ENCODE measurements at regions not wholly inside any gene's neighbourhood (a gene's known extent, or its start where the extent isn't known, plus 50 kb on each side); places are given as distances from the start of the nearest gene placed in this dataset.
"Not testable (repeated sequence)": the region's sequence is repeated elsewhere in the genome, so short reads cannot be mapped to it uniquely, and the experiment has no call there.

- H3K27me3 Mint-ChIP-seq (ENCODE audit: insufficient read depth, unreplicated experiment), result no peaks in the 10 kb centered on the region
- no peak overlapping the region for H3K27ac Mint-ChIP-seq (ENCODE audit: low read depth, unreplicated experiment)
- no peaks in the 10 kb centered on the region for H3K4me1 Mint-ChIP-seq (ENCODE audit: insufficient read depth, unreplicated experiment)
- H3K9me3 Mint-ChIP-seq (ENCODE audit: unreplicated experiment), result no peaks in the 10 kb centered on the region
- TF ChIP-seq, protein P1, sequence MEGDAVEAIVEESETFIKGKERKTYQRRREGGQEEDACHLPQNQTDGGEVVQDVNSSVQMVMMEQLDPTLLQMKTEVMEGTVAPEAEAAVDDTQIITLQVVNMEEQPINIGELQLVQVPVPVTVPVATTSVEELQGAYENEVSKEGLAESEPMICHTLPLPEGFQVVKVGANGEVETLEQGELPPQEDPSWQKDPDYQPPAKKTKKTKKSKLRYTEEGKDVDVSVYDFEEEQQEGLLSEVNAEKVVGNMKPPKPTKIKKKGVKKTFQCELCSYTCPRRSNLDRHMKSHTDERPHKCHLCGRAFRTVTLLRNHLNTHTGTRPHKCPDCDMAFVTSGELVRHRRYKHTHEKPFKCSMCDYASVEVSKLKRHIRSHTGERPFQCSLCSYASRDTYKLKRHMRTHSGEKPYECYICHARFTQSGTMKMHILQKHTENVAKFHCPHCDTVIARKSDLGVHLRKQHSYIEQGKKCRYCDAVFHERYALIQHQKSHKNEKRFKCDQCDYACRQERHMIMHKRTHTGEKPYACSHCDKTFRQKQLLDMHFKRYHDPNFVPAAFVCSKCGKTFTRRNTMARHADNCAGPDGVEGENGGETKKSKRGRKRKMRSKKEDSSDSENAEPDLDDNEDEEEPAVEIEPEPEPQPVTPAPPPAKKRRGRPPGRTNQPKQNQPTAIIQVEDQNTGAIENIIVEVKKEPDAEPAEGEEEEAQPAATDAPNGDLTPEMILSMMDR (IDR thresholded peaks at IDR 0.05; ENCODE audit: unreplicated experiment), result no peak
- BruUV-seq (replicated peaks), result no TSS peak
- CTCF ChIA-PET, result interaction anchor here (0.6 to 2.0 kb wide), 3 partner anchors 13 to 84 kb away, joined by 3 to 14 read pairs (median 3); no protein-coding TSS in a partner anchor
- intact Hi-C loops (cut with micrococcal nuclease), result no loop called here
- POLR2A ChIA-PET, result no interaction called here
- H3K4me3 Mint-ChIP-seq (ENCODE audit: unreplicated experiment), result no peak overlapping the region
- no peaks in the 10 kb centered on the region for H3K36me3 Mint-ChIP-seq (ENCODE audit: insufficient read depth, unreplicated experiment)
- DNase-seq (ENCODE audit: unreplicated experiment), result no peak
Measured at GRCh38 chr3:184455991-184456390, 76.1 kb downstream of the CHRD start.

DNA sequence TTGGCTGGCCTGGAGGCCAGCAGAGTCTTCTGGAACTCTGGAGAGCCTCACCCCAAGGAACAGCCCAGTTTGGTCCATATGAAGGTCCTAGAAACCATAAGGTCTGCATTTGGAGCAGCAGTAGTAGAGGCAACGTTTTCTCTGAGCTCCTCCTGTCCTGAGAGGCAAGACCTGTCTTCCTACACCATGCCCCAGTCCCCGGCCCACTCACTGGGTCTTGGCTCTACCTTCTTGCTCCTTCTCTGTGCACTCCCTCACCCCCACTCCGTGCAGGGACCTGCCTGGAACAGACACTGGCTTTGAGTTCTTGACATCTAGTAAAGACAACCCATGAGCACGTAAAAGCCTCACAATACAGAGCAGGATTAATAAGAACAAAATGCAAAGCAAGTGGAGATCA, 76.6 kb downstream of the CHRD start:
- Mint-ChIP-seq H3K27ac (ENCODE audit: low read depth, unreplicated experiment) (no peak overlapping the region), H3K9me3 (ENCODE audit: unreplicated experiment) (no peaks in the 10 kb centered on the region), H3K4me3 (ENCODE audit: unreplicated experiment) (no peak overlapping the region), H3K27me3 (ENCODE audit: insufficient read depth, unreplicated experiment) (no peaks in the 10 kb centered on the region), H3K36me3 (ENCODE audit: insufficient read depth, unreplicated experiment) (no peaks in the 10 kb centered on the region), H3K4me1 (ENCODE audit: insufficient read depth, unreplicated experiment) (no peaks in the 10 kb centered on the region)
- intact Hi-C loops (cut with micrococcal nuclease), result no loop called here
- TF ChIP-seq, protein P1 (IDR thresholded peaks at IDR 0.05; ENCODE audit: unreplicated experiment), result no peak
- ChIA-PET POLR2A (no interaction called here), CTCF (interaction anchor here (2.0 kb wide), 1 partner anchor 12 kb away, joined by 14 read pairs; no protein-coding TSS in a partner anchor)
- no TSS peak for BruUV-seq (replicated peaks)
- no peak for DNase-seq (ENCODE audit: unreplicated experiment)

GRCh38 chr3:184457329-184457728, 77.5 kb downstream of the CHRD start:
- no peaks in the 10 kb centered on the region for H3K36me3 Mint-ChIP-seq (ENCODE audit: insufficient read depth, unreplicated experiment)
- ChIA-PET CTCF (interaction anchor here (2.0 kb wide), 1 partner anchor 11 kb away, joined by 14 read pairs; no protein-coding TSS in a partner anchor), POLR2A (no interaction called here)
- no peaks in the 10 kb centered on the region for H3K4me1 Mint-ChIP-seq (ENCODE audit: insufficient read depth, unreplicated experiment)
- no peak for DNase-seq (ENCODE audit: unreplicated experiment)
- no peaks in the 10 kb centered on the region for H3K9me3 Mint-ChIP-seq (ENCODE audit: unreplicated experiment)
- H3K4me3 Mint-ChIP-seq (ENCODE audit: unreplicated experiment), result no peak overlapping the region
- intact Hi-C loops (cut with micrococcal nuclease), result no loop called here
- no peaks in the 10 kb centered on the region for H3K27me3 Mint-ChIP-seq (ENCODE audit: insufficient read depth, unreplicated experiment)
- TF ChIP-seq, protein P1 (IDR thresholded peaks at IDR 0.05; ENCODE audit: unreplicated experiment), result no peak
- no peak overlapping the region for H3K27ac Mint-ChIP-seq (ENCODE audit: low read depth, unreplicated experiment)
- BruUV-seq (replicated peaks), result no TSS peak

DNA sequence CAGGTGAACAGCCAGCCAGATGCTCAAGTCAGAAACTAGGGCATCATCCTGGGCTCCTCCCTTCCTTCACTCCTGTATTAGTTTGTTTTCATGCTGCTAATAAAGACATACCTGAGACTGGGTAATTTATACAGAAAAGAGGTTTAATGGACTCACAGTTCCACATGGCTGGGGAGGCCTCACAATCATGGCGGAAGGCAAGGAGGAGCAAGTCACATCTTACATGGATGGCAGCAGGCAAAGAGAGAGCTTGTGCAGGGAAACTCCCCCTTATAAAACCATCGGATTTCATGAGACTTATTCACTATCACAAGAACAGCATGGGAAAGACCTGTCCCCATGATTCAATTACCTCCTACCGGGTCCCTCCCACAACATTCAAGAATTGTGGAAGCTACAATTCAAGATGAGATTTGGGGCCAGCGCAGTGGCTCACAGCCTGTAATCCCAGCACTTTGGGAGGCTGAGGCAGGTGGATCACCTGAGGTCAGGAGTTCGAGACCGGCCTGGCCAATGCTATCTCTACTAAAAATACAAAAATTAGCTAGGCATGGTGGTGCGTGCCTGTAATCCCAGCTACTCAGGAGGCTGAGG, 78.0 kb downstream of the CHRD start:
- H3K4me1 Mint-ChIP-seq (ENCODE audit: insufficient read depth, unreplicated experiment); H3K27ac Mint-ChIP-seq (ENCODE audit: low read depth, unreplicated experiment); DNase-seq (ENCODE audit: unreplicated experiment); POLR2A ChIA-PET; H3K27me3 Mint-ChIP-seq (ENCODE audit: insufficient read depth, unreplicated experiment); intact Hi-C loops (cut with micrococcal nuclease); H3K4me3 Mint-ChIP-seq (ENCODE audit: unreplicated experiment); BruUV-seq (replicated peaks); H3K9me3 Mint-ChIP-seq (ENCODE audit: unreplicated experiment); H3K36me3 Mint-ChIP-seq (ENCODE audit: insufficient read depth, unreplicated experiment); CTCF ChIA-PET: not testable (repeated sequence)

DNA sequence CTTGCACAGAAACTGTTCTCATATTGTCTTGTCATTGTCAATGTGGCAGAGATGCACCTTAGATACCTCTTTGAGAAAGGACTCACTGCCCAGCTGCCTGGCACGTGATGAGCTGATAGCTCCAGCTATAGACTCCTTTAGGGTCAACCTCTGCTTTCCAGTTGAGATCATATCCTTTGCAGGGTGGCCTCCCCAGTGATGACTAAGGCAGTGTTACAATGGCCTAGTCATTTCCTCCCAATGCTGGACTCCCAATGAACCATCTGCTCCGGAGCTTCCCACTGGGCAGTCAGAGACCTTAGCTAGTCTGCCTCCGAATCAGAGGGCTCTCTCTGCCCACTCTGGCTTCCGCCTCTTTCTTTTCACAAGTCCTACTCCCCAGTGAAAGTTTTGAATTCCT, 79.5 kb downstream of the CHRD start:
- BruUV-seq (replicated peaks), result no TSS peak
- TF ChIP-seq, protein P1 (IDR thresholded peaks at IDR 0.05; ENCODE audit: unreplicated experiment), result no peak
- Mint-ChIP-seq H3K27ac (ENCODE audit: low read depth, unreplicated experiment) (no peak overlapping the region), H3K4me1 (ENCODE audit: insufficient read depth, unreplicated experiment) (no peaks in the 10 kb centered on the region), H3K4me3 (ENCODE audit: unreplicated experiment) (no peak overlapping the region), H3K36me3 (ENCODE audit: insufficient read depth, unreplicated experiment) (no peaks in the 10 kb centered on the region), H3K9me3 (ENCODE audit: unreplicated experiment) (no peaks in the 10 kb centered on the region), H3K27me3 (ENCODE audit: insufficient read depth, unreplicated experiment) (no peaks in the 10 kb centered on the region)
- DNase-seq (ENCODE audit: unreplicated experiment), result no peak
- POLR2A ChIA-PET, result no interaction called here
- intact Hi-C loops (cut with micrococcal nuclease), result no loop called here
- CTCF ChIA-PET, result interaction anchor here (2.1 kb wide), 1 partner anchor 9 kb away, joined by 9 read pairs; no protein-coding TSS in a partner anchor
